ENCODE measurements at regions not wholly inside any gene's neighbourhood (a gene's known extent, or its start where the extent isn't known, plus 50 kb on each side); places are given as distances from the start of the nearest gene placed in this dataset.

- peaks cover 0 to 26% (median 10%) of the 10 kb centered on the region in 7 donors for H3K27me3 ChIP-seq
- TF ChIP-seq CTCF (IDR thresholded peaks at IDR 0.05) = no peak
- no peaks in the 10 kb centered on the region for H3K36me3 ChIP-seq
- no peak overlapping the region for H3K27ac ChIP-seq
- intact Hi-C loops (cut with DNase I) = no loop called here
- DNase-seq (no peak), ATAC-seq (no peak)
- WGBS, 2 donors = 72 to 85% methylated on average over 2 of the region's 2 CpGs
- peaks cover 0 to 6% (median 0%) of the 10 kb centered on the region in 11 donors for H3K9me3 ChIP-seq
- H3K4me1 ChIP-seq = no peaks in the 10 kb centered on the region
- no peak overlapping the region for H3K4me3 ChIP-seq
Measured at GRCh38 chr1:5628416-5628815, 363.8 kb downstream of the NPHP4 start.

GRCh38 chr1:5623399-5623798, 368.8 kb downstream of the NPHP4 start:
- Histone ChIP-seq H3K4me3 (no peak overlapping the region), H3K27me3 (peaks cover 0 to 48% (median 19%) of the 10 kb centered on the region in 7 donors), H3K4me1 (no peaks in the 10 kb centered on the region), H3K36me3 (no peaks in the 10 kb centered on the region), H3K9me3 (peaks cover 0 to 6% (median 0%) of the 10 kb centered on the region in 11 donors), H3K27ac (no peak overlapping the region)
- ATAC-seq (no peak), DNase-seq (no peak)
- intact Hi-C loops (cut with DNase I) = no loop called here
- 66 to 67% methylated on average over 6 of the region's 6 CpGs for WGBS, 2 donors
- TF ChIP-seq CTCF (IDR thresholded peaks at IDR 0.05) = no peak

GRCh38 chr1:5622412-5622811, 369.8 kb downstream of the NPHP4 start:
- no peaks in the 10 kb centered on the region for H3K36me3 ChIP-seq
- intact Hi-C loops (cut with DNase I) = no loop called here
- H3K9me3 ChIP-seq = peaks cover 0 to 5% (median 0%) of the 10 kb centered on the region in 11 donors
- no peak for TF ChIP-seq CTCF (IDR thresholded peaks at IDR 0.05)
- H3K4me1 ChIP-seq = no peaks in the 10 kb centered on the region
- ATAC-seq (no peak), DNase-seq (no peak)
- no peak overlapping the region for H3K27ac ChIP-seq
- 78 to 82% methylated on average over 7 of the region's 7 CpGs for WGBS, 2 donors
- H3K27me3 ChIP-seq = peaks cover 0 to 55% (median 27%) of the 10 kb centered on the region in 7 donors
- no peak overlapping the region for H3K4me3 ChIP-seq

- intact Hi-C loops (cut with DNase I) = no loop called here
- Histone ChIP-seq H3K27me3 (peaks cover 0 to 55% (median 33%) of the 10 kb centered on the region in 7 donors), H3K36me3 (no peaks in the 10 kb centered on the region), H3K4me3 (no peak overlapping the region), H3K4me1 (no peaks in the 10 kb centered on the region), H3K27ac (no peak overlapping the region), H3K9me3 (no peaks in the 10 kb centered on the region)
- DNase-seq = no peak
- TF ChIP-seq CTCF (IDR thresholded peaks at IDR 0.05) = no peak
- WGBS, 2 donors = 78 to 80% methylated on average over 8 of the region's 8 CpGs
- no peak for ATAC-seq
Measured at GRCh38 chr1:5621692-5622091, 370.5 kb downstream of the NPHP4 start.

Data from heart right ventricle (tissue), 16 donors.